T-cell (primary cell): ENCODE measurements at regions not wholly inside any gene's neighbourhood (a gene's known extent, or its start where the extent isn't known, plus 50 kb on each side); places are given as distances from the start of the nearest gene placed in this dataset.

Experiments
- ATAC-seq, 4 experiments: fragments of 200-7000 bp in 3 of 4; fragments of 150-1000 bp in 1 of 4; cut with Tn5 transposase; replicated peaks in 1 of 4; 1 replicate in 3 of 4; 2 replicates in 1 of 4; pipeline ENCODE4 v1.10.0; 2021; ENCODE audit warnings: moderate library complexity in 3 of 4, mild to moderate bottlenecking in 2 of 4, moderate number of reproducible peaks in 1 of 4
- CTCF ChIA-PET, 2 donors: fragments of 300-600 bp; sonication (Branson Sonifier 250); formaldehyde crosslinking; loops; one replicate each; lab custom pipeline; 2022; ENCODE audit warnings: antibody characterized with exemption in 2 of 2; lab: Charles Lee
- POLR2A ChIA-PET, 2 donors: fragments of 300-600 bp; sonication (Branson Sonifier 250); formaldehyde crosslinking; loops; one replicate each; lab custom pipeline; 2022; ENCODE audit warnings: antibody characterized with exemption in 2 of 2; lab: Charles Lee
- DNase-seq, 35 experiments: peaks; one replicate each; pipeline versions ENCODE4 v3.0.0 to v3.0.0-alpha.2; 2013 to 2023
- H3K27ac ChIP-seq: one replicate; pipeline ENCODE4 v1.5.1; 2013; ENCODE audit warnings: low read length
- H3K27me3 ChIP-seq, 2 experiments: replicated peaks in 1 of 2; 1 replicate in 1 of 2; 2 replicates in 1 of 2; pipeline versions ENCODE4 v1.6.1 to v1.7.0; 2013; ENCODE audit warnings: low read length in 1 of 2, mixed read lengths in 1 of 2; ENCODE audit not compliant: control insufficient read depth in 2 of 2, insufficient read depth in 2 of 2; ENCODE audit errors: extremely low read depth in 1 of 2
- H3K36me3 ChIP-seq, 2 donors: 1 replicate in 1 of 2; 2 replicates in 1 of 2; pipeline versions ENCODE4 v1.6.1 to v1.7.0; 2013; ENCODE audit warnings: low read length in 1 of 2; ENCODE audit not compliant: control insufficient read depth in 2 of 2, insufficient read depth in 1 of 2; ENCODE audit errors: extremely low read depth in 1 of 2
- H3K4me1 ChIP-seq, 2 experiments: 1 replicate in 1 of 2; 2 replicates in 1 of 2; pipeline versions ENCODE4 v1.6.1 to v1.7.0; 2013; ENCODE audit warnings: low read length in 2 of 2, mixed read lengths in 1 of 2; ENCODE audit not compliant: insufficient read depth in 2 of 2, control insufficient read depth in 1 of 2; ENCODE audit errors: extremely low read depth in 1 of 2
- H3K4me3 ChIP-seq, 2 donors: 1 replicate in 1 of 2; 2 replicates in 1 of 2; pipeline versions ENCODE4 v1.5.1 to v1.7.0; 2013; ENCODE audit warnings: mild to moderate bottlenecking in 2 of 2, low read length in 1 of 2, moderate library complexity in 1 of 2; ENCODE audit not compliant: control insufficient read depth in 1 of 2; ENCODE audit errors: extremely low read depth in 1 of 2
- H3K9me3 ChIP-seq: 2 replicates; pipeline ENCODE4 v1.7.0; 2013
- H3K27ac Mint-ChIP-seq, 2 donors: one replicate each; pipeline ENCODE4 v1.8.0; 2020 to 2021; ENCODE audit warnings: mild to moderate bottlenecking in 2 of 2, mixed read lengths in 2 of 2
- H3K27me3 Mint-ChIP-seq, 2 donors: one replicate each; pipeline ENCODE4 v1.8.0; 2021 to 2022; ENCODE audit warnings: mixed read lengths in 2 of 2
- H3K36me3 Mint-ChIP-seq: one replicate; pipeline ENCODE4 v1.8.0; 2021; ENCODE audit warnings: mixed read lengths
- H3K4me1 Mint-ChIP-seq, 3 donors: one replicate each; pipeline ENCODE4 v1.8.0; 2020 to 2022; ENCODE audit warnings: mixed read lengths in 3 of 3, mild to moderate bottlenecking in 1 of 3
- H3K4me3 Mint-ChIP-seq, 3 donors: one replicate each; pipeline ENCODE4 v1.8.0; 2020 to 2022; ENCODE audit warnings: mild to moderate bottlenecking in 3 of 3, mixed read lengths in 3 of 3, moderate library complexity in 3 of 3
- H3K9me3 Mint-ChIP-seq, 3 donors: one replicate each; pipeline ENCODE4 v1.8.0; 2020 to 2022; ENCODE audit warnings: mixed read lengths in 3 of 3
- WGBS: methylation state at CpG from one replicate; pipeline ENCODE4 v1.1.5; 2013; ENCODE audit warnings: missing lambda C conversion rate; ENCODE audit not compliant: insufficient coverage; 5-methylcytosine and 5-hydroxymethylcytosine counted together

DNA sequence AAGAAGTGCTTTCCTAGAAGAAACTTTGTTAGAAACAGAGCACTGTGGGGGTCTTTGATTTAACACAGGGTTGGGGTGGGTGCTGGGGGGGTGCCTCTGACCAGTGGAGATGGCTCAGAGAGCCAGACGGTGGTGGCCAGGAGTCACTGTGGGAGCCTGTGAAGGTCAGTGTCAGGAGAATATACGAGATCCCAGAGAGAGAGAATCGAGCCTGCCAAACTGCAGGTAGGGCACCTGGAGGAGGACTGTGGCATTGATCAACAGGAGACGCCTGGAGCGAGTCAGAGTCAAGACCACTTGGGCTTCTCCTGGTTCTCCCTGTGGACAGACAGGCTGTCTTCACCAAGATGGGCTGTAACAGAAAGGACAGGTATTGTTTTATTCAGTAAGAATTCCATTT, 136.5 kb upstream of the TWIST2 start:
- no peak for DNase-seq
- POLR2A ChIA-PET: no interaction called here

DNA sequence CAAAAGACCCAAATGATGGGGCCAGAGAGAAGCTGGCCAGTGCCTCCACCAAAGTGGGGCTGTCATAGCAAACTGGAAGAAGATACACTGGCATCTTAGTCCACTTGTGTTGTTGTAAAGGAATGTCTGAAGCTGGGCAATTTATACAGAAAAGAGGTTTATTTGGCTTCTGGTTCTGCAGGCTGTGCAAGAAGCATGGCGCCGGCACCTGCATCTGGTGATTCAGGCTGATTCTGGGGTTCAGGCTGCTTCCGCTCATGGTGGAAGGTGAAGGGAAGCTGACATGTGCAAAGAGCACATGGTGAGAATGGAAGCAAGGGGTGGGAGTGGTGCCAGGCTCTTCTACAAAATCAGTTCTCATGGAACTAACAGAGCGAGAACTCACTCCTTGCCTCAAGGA, 135.9 kb upstream of the TWIST2 start:
- POLR2A ChIA-PET: no interaction called here
- Mint-ChIP-seq H3K4me1 (no peaks in the 10 kb centered on the region), H3K36me3 (no peaks in the 10 kb centered on the region), H3K27me3 (peaks cover 23 to 30% of the 10 kb centered on the region in 2 donors), H3K9me3 (no peaks in the 10 kb centered on the region), H3K4me3 (no peak overlapping the region), H3K27ac (no peak overlapping the region)
- 100% methylated on average over 1 of the region's 4 CpGs for WGBS
- CTCF ChIA-PET: no interaction called here
- no peak overlapping the region for H3K4me3 ChIP-seq
- H3K27ac ChIP-seq: no peak overlapping the region
- H3K4me1 ChIP-seq: no peaks in the 10 kb centered on the region
- no peaks in the 10 kb centered on the region for H3K36me3 ChIP-seq
- no peak for ATAC-seq
- peaks cover 0 to 18% of the 10 kb centered on the region in 2 experiments for H3K27me3 ChIP-seq
- DNase-seq: no peak
- H3K9me3 ChIP-seq: no peaks in the 10 kb centered on the region

More for the DNA sequence above, 136.5 kb upstream of the TWIST2 start:
- H3K4me1 ChIP-seq: no peaks in the 10 kb centered on the region
- WGBS: 73% methylated on average over 5 of the region's 5 CpGs
- no peaks in the 10 kb centered on the region for H3K9me3 Mint-ChIP-seq
- no peaks in the 10 kb centered on the region for H3K36me3 ChIP-seq
- no peak overlapping the region for H3K27ac Mint-ChIP-seq
- no peaks in the 10 kb centered on the region for H3K36me3 Mint-ChIP-seq
- H3K27ac ChIP-seq: no peak overlapping the region
- CTCF ChIA-PET: no interaction called here
- no peaks in the 10 kb centered on the region for H3K4me1 Mint-ChIP-seq
- no peak overlapping the region for H3K4me3 Mint-ChIP-seq
- no peak overlapping the region for H3K4me3 ChIP-seq
- peaks cover 0 to 11% of the 10 kb centered on the region in 2 experiments for H3K27me3 ChIP-seq
- no peak for ATAC-seq
- H3K27me3 Mint-ChIP-seq: peaks cover 16 to 23% of the 10 kb centered on the region in 2 donors
- H3K9me3 ChIP-seq: no peaks in the 10 kb centered on the region

GRCh38 chr2:238713198-238713826, 134.6 kb upstream of the TWIST2 start:
- CTCF ChIA-PET: no interaction called here
- 93% methylated on average over 6 of the region's 6 CpGs for WGBS
- peaks cover 25 to 30% of the 10 kb centered on the region in 2 donors for H3K27me3 Mint-ChIP-seq
- no peak overlapping the region for H3K4me3 ChIP-seq
- no peak for ATAC-seq
- no peaks in the 10 kb centered on the region for H3K36me3 ChIP-seq
- H3K27me3 ChIP-seq: peaks cover 0 to 21% of the 10 kb centered on the region in 2 experiments
- no peaks in the 10 kb centered on the region for H3K9me3 ChIP-seq
- H3K36me3 Mint-ChIP-seq: no peaks in the 10 kb centered on the region
- H3K27ac Mint-ChIP-seq: no peak overlapping the region
- POLR2A ChIA-PET: no interaction called here
- no peaks in the 10 kb centered on the region for H3K9me3 Mint-ChIP-seq
- H3K4me1 Mint-ChIP-seq: no peaks in the 10 kb centered on the region
- no peak overlapping the region for H3K27ac ChIP-seq
- no peaks in the 10 kb centered on the region for H3K4me1 ChIP-seq
- H3K4me3 Mint-ChIP-seq: no peak overlapping the region
- no peak for DNase-seq

DNA sequence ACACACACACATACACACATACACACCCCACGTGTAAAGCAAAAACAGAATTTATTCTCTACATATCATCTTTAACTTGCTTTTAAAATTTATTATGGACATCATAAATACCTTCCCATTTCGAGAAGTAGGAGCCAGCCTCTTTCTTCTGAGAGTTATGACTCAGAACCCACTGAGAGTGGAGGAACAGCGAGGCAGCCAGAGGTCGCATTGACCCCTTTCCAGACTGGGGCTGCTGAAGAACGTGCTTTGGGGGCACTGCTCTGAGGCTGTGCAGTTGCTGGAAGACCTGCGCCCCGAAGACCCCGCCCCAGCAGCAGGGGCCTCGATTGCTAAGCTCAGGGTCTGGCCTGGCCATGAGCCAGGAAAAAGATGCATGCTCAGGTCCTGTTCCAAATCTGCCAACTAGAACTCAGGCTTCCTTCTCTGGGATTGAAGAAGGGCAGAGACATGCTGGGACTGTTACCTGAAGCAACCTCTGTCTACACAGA, 133.8 kb upstream of the TWIST2 start:
- 85% methylated on average over 9 of the region's 9 CpGs for WGBS
- Mint-ChIP-seq H3K4me3 (no peak overlapping the region), H3K36me3 (no peaks in the 10 kb centered on the region), H3K4me1 (no peaks in the 10 kb centered on the region), H3K9me3 (no peaks in the 10 kb centered on the region), H3K27me3 (peaks cover 21 to 26% of the 10 kb centered on the region in 2 donors), H3K27ac (no peak overlapping the region)
- H3K36me3 ChIP-seq: no peaks in the 10 kb centered on the region
- CTCF ChIA-PET: no interaction called here
- POLR2A ChIA-PET: no interaction called here
- H3K27me3 ChIP-seq: peaks cover 0 to 23% of the 10 kb centered on the region in 2 experiments
- no peak overlapping the region for H3K4me3 ChIP-seq
- DNase-seq: no peak
- no peak overlapping the region for H3K27ac ChIP-seq
- no peaks in the 10 kb centered on the region for H3K4me1 ChIP-seq
- no peak for ATAC-seq
- H3K9me3 ChIP-seq: no peaks in the 10 kb centered on the region

- no peaks in the 10 kb centered on the region for H3K4me1 ChIP-seq
- CTCF ChIA-PET: no interaction called here
- Mint-ChIP-seq H3K36me3 (no peaks in the 10 kb centered on the region), H3K4me1 (no peaks in the 10 kb centered on the region), H3K27me3 (peaks cover 19 to 27% of the 10 kb centered on the region in 2 donors), H3K4me3 (no peak overlapping the region), H3K27ac (no peak overlapping the region), H3K9me3 (no peaks in the 10 kb centered on the region)
- no peaks in the 10 kb centered on the region for H3K9me3 ChIP-seq
- WGBS: 76% methylated on average over 7 of the region's 12 CpGs
- POLR2A ChIA-PET: no interaction called here
- H3K36me3 ChIP-seq: no peaks in the 10 kb centered on the region
- H3K27ac ChIP-seq: no peak overlapping the region
- DNase-seq: no peak
- no peak overlapping the region for H3K4me3 ChIP-seq
- ATAC-seq: no peak
- peaks cover 0 to 35% of the 10 kb centered on the region in 2 experiments for H3K27me3 ChIP-seq
These were observed 131.7 kb upstream of the TWIST2 start for GRCh38 chr2:238716171-238716570.

- H3K4me3 Mint-ChIP-seq: no peak overlapping the region
- CTCF ChIA-PET: interaction anchor here in 1 of 2 donors (0.7 kb wide), 1 partner anchor 8 kb away, joined by 3 read pairs; no protein-coding TSS in a partner anchor
- ATAC-seq (no peak), DNase-seq (no peak)
- H3K27me3 Mint-ChIP-seq: peaks cover 19 to 23% of the 10 kb centered on the region in 2 donors
- POLR2A ChIA-PET: no interaction called here
- Histone ChIP-seq H3K36me3 (no peaks in the 10 kb centered on the region), H3K27me3 (peaks cover 0 to 32% of the 10 kb centered on the region in 2 experiments), H3K27ac (no peak overlapping the region), H3K9me3 (no peaks in the 10 kb centered on the region), H3K4me3 (no peak overlapping the region), H3K4me1 (no peaks in the 10 kb centered on the region)
- H3K4me1 Mint-ChIP-seq: no peaks in the 10 kb centered on the region
- no peaks in the 10 kb centered on the region for H3K9me3 Mint-ChIP-seq
- H3K36me3 Mint-ChIP-seq: no peaks in the 10 kb centered on the region
- no peak overlapping the region for H3K27ac Mint-ChIP-seq
- WGBS: 63% methylated on average over 6 of the region's 17 CpGs
These were observed 131.3 kb upstream of the TWIST2 start for GRCh38 chr2:238716585-238716984.
